Islet of Langerhans (tissue), 1 donor: ENCODE measurements at regions not wholly inside any gene's neighbourhood (a gene's known extent, or its start where the extent isn't known, plus 50 kb on each side); places are given as distances from the start of the nearest gene placed in this dataset.

Source experiments
- FAIRE-seq: peaks from one replicate; lab custom pipeline; 2011; peaks lifted over from hg19 to GRCh38; lab: Jason Lieb, UNC

DNA sequence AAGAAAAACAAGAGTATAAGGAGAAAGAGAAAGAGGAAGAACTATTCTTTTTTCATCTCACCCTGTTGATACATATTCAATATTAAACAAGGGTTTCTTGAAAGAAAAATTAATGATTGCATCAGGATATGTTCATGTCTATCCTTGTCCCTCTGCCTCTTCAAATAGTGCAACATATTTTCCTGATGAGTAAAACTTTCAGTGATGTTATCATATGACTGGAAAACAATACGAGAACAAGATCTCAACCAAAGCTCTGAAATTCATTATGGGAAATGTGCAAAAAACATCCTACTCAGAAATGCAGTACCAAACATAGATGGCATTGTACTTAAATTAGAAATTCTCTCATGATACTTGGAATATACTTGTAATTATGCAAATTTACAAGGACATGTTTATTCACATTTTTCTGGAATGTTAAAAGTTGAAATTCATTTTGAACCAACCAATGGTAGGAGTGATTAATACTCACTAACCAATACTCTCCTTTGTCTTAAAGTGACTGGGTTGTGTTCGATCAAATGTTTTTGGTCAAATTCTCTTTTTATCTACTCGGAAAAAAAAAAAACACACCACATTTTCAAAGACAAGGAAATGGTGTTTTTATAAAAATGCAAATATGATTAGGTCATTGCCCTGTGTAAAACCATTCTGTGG, 148.9 kb upstream of the GULP1 start:
- no peak for FAIRE-seq

DNA sequence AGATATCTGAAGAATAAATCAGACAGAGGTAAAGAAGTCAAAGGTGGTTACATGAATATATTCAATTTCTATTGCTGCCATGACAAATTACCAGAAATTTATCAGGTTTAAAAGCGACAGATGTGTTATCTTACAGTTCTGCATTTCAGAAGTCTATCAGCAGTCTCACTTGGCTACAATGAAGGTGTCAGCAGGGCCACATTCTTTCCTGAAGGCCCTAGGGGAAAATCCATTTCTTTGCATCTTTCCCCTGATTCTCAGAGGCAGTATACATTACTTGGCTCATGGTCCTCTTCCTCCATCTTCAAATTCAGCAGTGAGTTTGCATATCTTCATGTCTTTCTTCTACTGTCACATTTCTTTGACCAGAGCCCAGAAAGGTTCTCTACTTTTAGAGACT, 145.8 kb upstream of the GULP1 start:
- FAIRE-seq: no peak

DNA sequence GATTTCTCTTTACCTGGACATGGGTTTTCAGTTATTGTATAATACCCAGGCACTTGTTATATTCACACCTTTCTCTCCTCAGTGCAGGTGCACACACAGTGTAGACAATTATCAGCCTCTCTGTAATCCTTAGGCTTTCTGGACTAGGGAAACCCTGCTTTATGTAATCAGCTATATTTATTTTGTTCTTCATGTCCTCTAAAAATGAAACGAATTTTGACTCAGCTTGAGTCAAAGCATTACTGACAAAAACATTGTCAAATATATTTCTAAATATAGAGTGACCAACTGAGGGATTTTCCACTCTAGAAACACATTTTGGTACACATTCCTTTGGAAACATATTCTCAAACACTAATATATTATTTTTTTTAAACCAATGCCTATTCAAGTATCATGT, 144.8 kb upstream of the GULP1 start:
- no peak for FAIRE-seq

DNA sequence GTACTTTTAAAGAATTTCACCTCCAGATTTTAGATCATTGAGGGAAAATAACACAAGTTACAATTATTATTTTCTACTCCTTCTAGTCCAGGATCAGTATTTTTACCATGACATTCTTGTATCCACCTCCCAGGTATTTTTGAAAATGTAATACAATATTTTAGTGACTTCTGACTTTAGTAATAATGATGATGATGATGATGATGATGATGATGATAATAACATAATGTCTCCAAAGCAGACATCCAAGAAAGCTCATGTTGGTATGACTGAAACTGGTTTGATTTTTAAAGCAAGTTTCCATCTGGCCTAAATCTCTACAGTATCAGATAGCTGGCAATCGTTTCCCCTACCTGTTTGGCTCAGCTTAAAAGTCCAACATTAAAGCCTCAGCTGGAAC, 140.0 kb upstream of the GULP1 start:
- no peak for FAIRE-seq

DNA sequence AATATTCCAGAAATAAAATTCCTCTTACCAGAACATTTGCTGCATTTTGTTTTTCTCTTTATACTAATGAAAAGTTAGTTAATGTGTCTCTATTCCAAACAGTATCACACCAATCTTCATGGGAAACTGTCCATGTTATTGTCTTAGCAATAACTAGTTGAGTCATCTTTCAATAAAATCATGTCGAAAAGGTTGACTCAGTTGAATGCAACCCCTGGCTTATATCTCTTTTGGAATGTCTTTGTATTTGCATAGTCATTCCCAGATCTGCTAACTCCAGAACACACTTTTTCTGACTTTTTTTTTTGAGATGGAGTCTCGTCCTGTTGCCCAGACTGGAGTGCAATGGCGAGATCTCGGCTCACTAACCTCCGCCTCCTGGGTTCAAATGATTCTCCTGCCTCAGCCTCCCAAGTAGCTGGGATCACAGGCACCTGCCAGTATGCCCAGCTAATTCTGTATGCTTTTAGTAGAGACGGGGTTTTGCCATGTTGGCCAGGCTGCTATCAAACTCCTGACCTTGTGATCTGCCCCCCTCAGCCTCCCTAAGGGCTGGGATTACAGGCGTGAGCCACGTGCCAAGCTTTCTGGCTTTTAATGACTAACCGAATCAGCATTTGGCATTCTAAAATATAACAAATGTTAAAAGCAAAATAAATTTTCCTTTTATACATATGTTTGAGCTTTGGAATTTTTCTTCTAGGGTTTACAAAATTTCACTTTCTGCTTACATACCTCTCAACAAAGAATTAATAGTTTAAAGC, 133.2 kb upstream of the GULP1 start:
- no peak for FAIRE-seq

DNA sequence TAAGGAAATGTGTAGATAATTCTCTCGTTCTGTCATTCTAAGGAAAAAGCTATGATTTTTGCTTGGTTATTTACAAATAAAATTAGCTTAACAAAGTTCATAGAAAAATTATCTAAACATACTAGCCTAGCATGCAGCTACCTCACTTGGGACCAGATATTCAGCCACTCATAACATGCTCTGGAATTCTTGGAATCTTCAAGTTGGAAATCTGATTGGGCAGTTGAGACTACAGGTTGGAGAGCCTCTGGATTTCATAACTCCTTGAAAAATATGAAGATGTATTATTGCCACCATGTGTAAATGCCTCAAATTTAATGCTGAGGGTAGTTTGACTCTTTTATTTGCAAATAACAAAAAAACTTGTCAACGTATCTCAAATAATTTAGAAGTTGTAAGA, 132.2 kb upstream of the GULP1 start:
- FAIRE-seq: no peak

DNA sequence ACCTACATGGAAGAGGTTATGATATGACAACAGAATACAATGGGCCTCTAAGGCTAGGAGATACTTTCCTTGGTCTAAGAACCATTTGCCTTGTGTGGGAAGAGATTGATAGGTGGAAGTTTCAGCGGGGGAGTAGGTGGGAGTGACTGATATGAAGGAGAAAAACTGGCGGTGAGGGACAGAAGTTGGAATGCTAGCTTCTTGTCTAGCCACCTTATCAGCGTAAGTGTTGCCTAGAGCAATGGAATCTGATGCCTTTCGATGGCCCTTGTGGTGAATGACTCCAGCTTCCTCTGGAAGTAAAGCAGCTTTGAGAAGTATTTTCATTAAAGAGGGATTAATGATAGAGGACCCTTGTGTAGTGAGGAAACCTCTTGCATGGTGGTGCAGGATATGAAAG, 121.3 kb upstream of the GULP1 start:
- FAIRE-seq: no peak

DNA sequence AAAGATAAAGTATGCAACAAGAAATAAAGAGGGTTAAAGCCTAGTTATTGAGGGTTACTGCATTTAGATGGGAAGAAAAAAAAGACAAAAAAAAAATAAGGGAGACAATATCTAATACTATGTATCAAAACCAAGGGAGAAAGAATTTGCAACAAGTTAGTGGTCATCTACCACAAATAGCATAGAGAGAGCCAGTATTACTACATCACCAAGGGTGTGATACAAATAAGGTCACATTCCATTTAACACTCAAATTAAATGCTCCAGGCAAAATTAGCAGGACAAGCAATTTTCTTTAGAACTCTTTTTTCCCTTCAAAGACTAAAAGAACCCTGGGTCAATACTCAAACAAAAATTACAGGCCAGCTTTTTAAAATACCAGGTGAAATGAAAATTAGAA, 115.1 kb upstream of the GULP1 start:
- no peak for FAIRE-seq

DNA sequence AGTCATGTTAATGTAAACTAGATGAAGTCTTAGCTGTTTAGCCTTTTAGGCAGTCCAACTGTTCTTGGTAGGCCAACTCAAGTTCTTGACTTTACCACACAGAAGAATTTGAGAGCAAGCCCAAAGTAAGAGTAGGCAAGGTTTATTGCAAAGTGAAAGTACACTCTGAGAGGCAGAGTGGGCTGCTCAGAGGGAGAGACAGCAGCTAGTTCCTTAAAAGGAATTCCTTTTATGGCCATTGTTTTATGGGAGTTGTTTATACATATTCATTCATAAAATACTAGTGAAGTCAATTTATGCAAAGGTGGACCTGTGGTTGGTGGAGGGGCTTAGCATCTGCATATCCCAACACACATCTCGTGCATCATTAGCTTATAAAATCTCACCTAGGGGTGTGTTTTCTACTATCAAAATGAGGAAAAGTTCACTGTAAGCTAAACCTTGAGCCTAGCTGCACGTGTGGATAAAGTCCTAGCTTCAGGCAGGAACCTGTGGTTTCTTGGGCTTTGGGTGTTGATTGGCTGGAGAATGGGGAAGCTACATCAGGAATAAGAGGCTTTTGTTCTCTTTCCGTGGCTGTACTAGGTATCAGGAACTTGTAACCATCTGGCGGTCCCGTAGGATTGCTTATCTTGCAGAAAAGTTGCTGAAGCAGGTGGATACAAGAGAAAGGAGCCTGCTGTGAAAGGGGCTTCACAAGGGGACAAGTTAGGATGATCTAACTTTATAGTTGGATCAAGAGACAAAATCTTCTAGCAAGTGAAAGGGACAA, 110.4 kb upstream of the GULP1 start:
- FAIRE-seq: no peak

DNA sequence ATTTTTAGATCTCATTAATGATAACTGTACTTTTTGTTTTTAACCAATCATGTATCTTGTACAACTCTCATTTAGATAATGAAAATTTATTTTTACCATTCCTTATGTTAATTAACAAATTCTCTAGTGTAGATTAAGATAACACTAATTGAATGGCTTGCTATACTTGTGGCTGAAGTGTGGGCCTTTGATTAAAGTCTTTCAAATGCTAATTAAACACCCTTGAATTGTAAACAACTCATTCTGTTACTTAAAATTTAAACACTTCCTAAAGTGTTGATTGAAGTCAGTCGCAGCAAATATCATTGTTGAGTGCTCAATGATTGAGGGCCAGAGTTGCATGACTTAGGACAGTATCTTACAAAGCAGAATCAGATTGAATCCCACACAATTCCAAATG, 109.8 kb upstream of the GULP1 start:
- no peak for FAIRE-seq

DNA sequence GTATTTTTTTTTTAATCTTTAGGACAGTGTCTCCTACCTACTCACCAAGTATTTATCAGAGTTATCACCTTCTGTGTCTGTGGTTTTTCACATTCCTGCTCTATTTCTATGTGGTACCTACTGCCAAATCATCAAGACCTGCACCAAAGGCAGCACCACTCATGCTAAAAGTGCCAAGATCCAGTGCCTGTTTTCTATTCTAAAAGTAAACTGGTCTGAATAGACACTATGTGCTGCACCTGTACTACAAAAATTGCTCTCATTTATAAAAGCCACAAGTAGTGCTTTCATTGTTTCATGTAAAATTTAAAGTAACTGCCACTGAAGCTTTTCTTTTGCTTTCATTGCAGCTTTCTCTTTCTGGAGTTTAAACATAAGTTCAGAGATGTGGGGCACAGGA, 103.9 kb upstream of the GULP1 start:
- FAIRE-seq: no peak

DNA sequence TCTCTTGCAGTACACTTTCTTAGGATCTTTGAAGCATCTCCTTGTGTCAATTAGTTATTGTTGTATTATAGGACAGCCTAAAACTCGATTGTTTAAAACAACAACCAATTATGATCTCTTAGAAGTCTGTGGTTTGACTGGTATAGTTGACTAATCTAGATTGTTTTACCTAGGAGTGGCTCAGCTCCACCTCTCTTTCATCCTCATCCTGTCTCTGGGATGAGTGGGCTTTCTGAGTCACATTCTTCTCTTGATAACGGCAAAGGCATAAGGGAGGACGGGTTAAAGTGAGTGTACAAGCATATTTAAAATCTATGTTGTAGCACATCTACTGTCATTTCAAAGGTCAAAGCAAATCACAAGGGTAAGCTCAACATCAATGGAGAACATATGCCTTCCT, 102.3 kb upstream of the GULP1 start:
- no peak for FAIRE-seq

DNA sequence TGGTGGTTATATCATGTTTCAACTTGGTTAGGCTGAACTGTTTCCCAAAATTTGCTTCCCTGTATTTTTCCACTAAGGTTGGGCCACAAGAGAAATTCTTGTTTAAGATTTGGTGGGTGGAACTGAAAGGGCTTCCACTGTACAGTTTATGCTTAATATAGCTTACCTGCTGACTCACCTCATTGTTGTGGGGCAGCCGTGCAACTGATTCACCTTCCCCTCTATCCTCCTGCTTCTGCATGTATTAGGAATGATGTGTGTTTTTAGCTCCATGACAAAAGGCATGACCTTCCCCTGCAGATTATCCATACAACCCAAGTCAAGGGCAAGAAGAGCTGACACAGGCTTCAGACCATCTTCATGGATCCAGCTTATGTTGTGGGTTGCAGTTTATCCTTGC, 98.4 kb upstream of the GULP1 start:
- no peak for FAIRE-seq

DNA sequence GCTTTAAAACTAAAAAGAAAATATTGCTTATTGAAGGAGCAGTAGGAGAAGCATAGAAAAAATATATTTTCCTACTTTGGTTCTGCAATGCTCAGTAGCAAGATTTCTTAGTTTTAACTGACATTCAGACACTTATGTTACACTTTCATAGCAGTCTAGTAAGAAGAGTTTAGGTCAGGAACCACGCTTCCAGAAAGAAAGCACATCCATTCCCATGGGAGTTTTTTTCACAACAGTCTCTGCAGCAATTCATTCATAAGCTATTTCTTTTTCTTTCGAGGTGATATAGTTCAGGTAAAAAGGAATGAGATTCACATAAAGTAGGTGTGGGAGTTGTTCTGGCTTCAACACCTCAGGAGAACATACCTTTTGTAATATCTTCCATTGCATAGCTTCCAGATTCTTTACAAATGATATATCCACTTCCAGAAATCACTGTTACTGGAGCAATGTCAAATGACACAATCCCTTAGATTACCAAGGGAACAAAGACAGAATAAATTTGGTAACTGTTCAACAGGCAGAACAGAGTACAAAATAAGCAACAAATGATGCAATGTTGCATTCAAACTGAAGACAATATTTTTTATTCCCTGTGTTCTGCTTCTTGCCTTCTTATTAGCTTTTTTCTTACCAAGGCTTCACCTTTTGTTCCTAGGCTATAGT, 95.2 kb upstream of the GULP1 start:
- no peak for FAIRE-seq

DNA sequence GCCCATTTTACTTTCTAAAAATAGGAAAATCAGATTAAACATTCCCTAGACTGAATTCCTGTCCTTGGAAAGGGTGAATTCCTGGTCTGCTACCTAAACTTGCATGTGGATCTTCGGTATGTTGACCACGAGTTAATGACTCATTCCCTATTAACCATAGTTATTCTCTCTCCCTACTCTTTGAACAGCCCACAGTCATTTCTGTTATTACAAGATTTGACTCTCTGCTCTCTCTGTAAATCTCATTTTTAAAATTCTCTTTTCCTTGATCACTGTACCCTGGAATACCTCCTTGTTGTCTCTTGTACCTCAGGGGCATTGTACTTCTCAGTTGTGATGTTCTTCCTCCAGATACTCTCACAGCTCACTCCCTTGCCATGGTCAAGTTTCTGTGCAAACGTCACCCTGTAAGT, 92.0 kb upstream of the GULP1 start:
- no peak for FAIRE-seq

DNA sequence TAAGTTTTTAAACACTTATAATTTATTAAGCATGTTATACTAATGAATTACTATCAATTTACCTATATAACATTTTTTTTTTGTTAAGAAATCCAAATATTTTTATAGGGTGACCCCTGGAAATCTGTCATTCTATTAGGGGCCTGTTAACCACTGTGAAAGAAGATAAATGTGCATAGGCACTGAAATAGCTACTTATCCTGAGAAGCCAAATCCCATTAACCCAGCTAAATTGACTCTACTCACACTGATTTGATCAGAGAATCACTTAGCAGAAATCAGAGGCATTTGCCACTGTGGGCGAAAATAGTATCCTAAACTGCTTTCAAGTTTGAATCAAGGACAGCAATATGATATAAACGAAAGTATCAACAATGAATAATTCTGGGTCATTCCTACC, 90.0 kb upstream of the GULP1 start:
- FAIRE-seq: no peak

DNA sequence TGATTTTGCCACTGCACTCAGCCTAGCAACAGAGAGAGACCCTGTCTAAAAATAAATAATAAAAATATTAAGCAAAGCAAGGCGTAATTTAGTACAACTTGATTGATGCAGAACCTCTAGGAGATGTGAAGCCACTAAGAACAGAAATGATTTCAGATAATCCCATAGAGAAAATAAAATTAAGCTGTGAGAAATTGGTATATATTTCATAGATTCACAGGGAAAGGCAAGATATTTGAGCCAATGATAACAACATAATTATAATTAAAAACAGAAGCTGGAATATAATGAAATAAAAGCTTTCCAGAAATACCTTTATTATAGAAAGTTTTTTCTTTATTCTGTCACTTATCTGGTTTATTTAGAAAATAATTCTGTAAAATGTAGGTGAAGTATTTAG, 88.9 kb upstream of the GULP1 start:
- no peak for FAIRE-seq

DNA sequence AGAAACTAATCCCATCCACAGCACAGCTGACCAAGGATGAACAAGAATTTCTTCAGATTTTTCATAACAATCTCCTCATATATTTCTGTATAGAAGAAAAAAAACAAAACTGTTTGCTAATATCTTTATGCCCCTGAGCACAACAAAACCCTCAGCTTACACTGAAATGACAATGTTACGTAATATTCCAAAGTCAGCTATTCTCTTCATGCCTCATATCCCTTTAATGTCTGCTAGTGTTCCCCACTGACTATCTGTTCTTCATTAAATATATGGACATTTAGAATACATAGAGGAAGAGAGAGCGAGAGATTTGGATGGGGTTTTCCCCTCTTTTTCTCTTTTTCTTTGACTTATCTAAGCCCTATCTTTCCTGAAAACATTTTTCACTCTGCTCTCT, 87.9 kb upstream of the GULP1 start:
- FAIRE-seq: no peak

DNA sequence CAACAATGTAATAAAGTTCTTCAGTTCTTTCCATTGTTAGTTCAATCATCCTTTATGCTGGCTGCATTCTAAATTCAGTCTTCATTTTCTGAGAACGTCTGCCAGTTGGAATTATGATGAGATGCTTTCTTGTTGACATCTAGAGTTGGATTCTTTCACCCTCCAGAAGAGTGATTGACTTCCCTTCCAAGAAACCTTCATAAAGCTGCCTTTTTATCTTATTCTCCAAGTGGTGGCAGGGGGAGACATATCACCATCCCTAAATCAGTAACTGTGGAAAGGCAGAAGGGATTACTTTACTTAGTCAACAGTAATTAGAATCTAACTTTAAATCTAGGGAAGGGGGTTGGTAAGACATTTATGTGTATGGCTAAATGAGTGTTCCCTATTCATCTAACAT, 86.8 kb upstream of the GULP1 start:
- FAIRE-seq: no peak

DNA sequence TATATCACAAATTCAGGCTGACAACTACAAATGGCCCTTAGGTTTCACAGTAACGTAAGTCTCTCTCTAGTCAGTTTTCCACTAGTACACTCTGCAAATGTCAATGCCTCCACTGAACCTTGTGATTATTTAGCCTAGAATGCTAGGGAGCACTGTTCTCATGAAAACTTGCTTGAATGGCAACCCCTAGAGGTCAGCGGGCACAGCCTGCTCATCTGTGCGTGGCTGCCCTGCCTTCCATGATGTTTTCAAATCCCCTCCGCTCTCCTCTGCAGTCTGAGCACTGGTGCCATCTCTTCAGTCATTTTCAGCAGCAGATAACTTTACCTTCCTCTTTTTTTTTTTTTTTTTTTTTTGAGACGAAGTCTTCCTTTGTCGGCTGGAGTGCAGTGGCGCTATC, 84.1 kb upstream of the GULP1 start:
- no peak for FAIRE-seq

DNA sequence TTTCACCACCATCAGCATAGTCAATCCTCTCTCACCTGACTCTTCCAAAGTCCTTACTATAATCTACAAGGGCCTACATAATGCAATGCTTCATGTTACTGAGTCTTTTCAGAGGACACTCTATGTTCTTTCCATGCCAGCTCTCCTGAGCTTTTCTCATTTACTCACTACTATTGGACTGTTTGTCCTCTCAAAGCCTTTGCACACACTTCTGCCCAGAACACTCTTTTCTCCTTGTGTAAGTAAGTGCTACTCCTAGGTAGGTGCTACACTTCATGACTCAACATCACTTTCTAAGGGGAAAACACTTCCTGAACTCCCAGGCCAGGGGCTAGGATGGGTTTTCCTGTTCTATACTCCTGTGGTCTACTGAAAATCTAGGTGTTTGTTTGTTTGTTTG, 82.5 kb upstream of the GULP1 start:
- no peak for FAIRE-seq

DNA sequence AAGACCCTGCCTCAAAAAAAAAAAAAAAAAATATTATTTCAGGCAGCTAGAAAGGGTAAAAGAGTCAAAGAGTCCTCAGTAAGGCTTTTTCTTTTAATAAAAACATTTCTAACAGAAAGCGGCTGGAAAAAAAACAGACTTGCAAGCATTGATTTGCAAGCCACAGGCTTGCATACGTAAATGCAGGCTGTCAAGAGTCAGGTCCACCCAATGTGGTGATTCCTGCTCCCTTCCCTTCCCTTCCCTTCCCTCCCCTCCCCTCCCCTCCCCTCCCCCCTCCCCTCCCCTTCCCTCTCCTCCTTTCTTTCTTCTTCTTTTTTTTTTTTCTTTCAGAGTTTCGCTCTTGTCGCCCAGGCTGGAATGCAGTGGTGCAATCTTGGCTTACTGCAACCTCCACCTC, 74.4 kb upstream of the GULP1 start:
- FAIRE-seq: no peak

DNA sequence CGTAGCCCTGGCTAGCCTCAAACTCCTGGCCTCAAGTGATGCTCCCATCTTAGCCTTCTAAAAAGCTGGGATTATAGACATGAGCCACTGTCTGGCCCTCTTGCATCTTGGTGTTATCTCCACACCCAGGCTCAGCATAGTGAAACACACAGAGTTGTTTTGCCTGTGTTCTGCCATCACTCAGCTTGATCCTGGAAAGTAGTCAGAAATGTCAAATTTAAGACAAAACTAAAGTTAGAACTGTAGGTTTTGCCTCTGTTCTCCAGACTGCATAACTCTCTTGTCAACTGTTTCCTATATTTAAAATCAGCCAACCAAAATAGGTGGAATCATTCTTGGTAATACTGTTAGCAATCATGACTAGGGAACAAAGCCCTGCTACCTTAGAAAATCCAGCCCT, 72.1 kb upstream of the GULP1 start:
- no peak for FAIRE-seq
